ENCODE measurements at regions not wholly inside any gene's neighbourhood (a gene's known extent, or its start where the extent isn't known, plus 50 kb on each side); places are given as distances from the start of the nearest gene placed in this dataset.

DNA sequence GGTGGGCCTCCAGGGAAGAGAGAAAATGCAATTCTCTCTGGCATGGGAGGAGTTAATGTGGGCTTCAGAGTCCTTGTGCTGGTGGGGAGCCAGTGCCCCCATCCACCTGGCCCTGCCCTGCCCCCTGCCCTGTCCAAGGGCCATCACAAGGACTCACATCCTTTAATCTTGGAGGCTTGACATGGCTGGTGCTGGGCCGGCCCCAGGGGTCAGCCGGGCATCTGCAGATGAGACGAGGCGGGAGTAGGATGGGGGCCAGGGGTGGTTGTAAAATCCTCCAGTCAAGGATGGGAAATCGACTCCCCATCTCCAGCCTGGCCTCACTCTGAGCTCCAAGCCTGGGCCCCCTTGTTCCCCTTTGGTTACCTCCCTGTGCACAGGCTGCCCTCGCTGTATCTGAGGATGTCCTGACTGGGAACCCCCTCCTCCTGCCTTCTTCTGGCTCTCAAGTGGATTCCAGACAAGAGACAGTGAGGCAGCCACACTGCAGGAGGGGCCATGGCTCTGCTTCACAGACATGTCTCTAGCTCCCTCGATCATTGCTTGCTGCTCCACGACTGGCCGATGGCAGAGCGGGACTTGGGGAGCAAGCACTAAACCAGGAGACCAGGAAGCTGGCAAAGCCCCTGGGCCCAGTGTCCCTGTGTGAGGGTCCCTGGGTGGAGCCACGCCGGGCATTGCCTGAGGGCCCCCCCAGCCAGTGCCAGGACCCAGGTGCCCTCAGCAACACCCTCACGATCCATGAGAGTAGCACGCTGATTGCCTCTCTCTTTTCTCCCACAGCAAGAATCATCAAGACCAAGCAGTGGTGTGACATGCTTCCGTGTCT is 1120.5 kb downstream of the BRD1 start:
- DNase-seq (ENCODE audit: low read depth) = no peak

DNA sequence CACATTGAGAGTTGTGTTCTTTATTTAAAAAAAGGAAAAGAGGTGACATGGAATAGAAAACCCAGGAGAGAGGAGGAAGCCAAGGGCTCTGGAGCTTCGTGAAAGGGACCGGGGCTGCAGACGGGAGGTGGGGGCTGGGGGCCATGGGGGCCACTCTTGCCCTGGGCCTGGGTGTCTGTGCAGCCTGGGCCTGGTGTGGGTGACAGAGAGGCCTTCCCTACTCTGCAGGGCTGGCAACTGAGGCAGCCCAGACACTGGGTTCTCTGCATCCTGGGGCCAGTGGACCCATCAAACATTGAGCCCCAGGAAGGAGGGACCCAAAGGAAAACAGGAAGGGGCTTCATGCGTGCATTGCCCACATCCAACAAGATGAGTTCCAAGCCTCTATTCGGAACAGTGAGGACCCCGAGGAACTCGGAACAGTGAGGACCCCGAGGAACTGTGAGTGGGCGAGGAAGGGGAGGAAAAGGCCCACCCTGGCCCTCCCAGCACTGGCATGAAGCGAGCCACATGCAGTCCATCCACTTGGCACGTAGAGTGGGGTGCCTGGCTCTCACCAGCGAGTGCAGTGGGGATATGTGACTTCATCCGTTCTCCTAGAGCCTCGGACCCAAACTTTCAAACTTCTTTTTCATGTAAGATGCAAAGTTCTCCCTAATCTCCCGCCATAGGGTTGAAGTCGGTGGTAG is 1121.6 kb downstream of the BRD1 start:
- DNase-seq (ENCODE audit: low read depth) = no peak

DNA sequence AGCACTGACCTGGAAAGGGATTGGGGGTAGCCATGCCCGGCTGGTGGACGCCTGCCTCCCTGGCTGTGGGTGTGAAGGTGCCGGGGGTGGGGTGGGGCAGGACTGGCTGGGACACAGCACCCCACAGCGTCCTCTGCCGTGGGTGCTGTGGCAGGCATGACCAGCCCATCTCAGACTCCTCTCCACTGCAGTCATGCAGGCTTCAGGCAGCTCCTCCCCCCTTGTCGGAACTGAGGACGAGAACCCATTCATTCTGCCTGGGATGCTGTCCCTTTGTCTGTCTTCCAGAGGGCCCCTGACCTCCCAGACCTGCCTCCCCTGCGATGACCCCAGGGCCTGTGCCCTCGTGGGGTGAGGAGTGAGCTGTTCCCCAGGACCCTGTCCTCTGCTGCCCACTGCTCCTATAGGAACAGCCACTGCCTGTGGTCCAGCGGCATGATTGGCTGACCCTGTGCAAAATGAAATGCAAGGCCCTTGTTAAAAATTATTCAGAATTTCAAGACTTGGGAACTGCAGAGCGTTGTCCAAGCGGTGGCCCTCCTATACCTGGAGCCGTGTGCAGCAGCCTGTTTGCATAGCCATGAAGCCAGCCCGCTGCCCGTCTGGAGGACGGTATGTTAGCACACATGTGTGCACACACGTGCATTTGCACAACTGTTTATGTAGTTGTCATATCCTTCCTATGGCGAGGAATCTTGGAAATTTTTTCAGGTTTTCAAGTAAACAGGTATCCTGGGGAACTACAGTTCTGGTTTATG is 1122.3 kb downstream of the BRD1 start:
- no peak for DNase-seq (ENCODE audit: low read depth)

DNA sequence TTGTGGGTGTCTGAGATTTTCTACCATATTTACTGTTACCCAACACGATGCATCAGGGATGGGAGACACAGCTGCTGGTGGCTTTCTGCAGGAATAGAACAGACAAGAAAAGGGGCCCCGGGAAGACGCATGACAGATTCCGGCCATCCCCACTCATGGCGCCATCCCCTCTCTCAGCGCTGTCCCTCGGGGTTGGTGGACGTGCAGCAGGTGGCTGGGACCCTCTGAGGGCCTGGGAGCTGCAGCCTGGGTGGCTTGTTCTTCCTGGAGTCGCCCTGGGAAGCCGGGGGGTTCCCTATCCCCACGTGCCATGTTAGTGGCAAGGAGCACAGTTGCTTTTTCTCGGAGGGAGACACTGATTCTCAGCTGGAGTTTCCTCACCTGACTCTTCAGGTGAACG is 1123.3 kb downstream of the BRD1 start:
- no peak for DNase-seq (ENCODE audit: low read depth)

DNA sequence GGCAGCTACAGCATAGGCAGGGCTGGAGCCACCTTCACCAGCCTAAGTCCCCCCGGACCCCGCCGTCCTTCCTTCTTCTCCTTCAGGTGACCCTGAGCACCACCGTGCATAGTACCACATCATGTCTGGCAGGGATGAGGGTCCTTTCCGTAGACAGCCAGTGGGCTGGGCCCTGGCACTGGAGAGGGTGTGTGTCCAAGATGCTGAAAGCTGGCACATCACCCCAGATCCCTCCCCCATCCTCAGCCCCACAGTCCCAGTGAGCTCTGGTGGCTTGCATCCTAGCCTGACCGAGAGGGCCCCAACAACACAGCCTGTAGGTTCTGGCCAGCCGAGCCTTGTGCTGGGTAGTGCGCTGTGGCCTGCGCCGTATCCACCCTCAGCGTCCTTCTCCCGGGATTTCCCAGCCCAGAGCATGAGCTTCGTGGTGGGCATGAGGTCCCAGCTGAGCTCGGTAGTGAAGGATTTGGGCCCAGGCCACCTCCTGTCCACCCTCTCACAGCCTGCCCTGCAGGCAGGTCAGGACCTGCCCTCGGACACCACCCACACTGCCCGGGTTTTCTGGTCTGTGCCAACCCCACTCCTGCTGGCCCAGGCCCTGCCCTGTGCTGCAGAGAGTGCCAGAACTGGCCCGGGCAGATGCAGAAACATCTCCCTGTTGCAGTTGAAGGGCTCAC is 1124.3 kb downstream of the BRD1 start:
- no peak for DNase-seq (ENCODE audit: low read depth)

DNA sequence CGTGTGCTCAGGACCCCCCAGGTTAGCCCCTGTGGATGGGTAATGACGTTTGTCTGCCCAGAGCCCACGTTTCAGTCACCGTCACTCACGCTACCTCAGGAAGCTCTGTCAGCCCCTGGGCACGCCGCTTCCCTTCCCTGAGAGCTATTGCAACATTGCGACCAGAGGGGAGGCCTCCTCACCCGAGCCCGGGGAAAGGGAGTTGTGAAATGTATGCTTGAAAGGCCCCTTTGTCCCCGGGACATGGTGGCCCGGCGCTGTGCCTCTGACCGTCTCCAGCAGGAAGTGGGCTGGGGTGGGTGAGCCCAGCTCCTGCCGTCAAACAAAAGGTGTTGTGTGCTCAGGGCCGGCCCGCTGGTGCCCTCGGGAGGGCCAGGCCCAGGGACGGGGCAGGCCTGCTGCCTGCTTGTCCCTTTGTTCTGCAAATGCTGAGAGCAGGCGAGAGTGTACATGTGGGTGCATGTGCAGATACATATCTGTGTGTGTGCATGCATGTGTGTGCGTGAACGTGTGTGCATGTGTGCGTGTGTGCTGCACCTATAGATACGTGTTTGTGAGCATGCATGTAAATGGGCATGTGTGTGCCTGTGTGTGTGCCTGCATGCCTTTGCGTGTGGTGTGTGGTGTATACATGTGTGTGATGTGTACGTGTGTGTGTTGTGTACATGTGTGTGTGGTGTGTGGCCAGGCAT is 1125.0 kb downstream of the BRD1 start:
- no peak for DNase-seq (ENCODE audit: low read depth)

DNA sequence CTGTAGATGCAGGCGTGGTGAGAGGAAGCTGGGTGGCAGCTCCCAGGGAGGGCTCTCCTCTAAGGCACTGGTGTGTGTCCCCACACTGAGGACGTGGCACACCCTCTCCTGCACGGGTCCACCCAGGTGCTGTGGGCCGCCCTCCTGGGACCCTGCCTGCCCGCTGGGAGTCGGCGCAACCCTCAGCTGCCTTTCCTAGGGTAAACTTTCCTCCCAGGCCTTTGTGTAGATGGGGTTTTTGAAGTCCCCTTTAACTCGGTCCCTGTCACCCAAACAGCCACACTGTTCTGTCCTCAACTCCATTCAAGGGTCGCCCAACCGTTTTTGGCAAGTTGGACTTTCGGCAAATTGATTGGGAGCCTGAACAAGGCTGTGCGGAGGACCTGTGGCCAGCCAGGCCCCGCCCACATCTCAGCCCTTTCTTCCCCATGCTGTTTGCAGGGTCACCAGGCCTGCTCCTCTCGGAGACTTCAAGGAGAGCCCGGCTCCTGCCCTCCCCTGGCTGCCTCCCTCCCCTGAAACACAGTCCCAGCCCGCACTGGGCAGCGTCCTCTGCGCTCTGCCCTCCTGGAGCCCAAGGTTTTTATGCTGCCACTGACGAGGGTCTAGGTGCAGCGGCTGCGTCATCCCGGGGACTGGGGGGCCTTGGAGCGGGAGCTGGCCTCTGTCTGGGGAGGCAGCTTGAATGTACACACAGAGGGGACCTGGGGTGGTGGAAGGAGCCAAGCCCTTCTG is 1126.2 kb downstream of the BRD1 start:
- no peak for DNase-seq (ENCODE audit: low read depth)

DNA sequence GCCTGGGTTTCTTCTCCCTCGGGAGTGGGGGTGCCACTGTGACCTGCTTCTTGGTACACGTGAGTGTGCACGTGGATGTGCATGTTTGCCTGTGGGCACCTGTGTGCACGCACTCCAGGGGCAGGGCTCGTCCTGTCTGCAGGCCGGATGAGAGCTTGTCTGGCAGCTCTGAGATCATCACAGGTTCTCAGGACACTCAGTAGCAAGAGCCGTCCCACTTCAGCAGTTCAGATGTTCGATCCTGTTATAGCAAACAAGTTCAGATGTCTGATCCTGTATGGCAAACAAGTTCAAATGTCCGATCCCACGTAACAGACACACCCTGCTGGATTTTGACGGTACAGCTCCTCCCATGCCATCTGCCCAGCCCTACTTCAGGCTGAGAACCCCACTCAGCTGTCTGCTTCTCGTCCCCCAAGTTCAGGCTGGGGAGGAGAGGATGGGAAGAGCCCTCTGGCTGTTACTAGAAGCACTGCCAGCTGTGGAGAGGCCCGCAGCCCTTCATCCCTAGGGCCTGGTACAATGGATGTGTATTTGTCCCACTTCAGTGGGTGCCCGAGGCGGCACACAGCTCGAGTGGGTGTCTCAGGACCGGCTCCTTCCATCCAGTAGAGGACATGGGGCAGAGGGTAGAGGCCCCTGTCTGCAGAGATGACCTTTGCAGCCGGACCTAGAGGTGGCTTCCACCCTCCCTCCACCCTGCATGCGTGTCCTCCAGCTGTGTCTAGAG is 1126.9 kb downstream of the BRD1 start:
- no peak for DNase-seq (ENCODE audit: low read depth)

DNA sequence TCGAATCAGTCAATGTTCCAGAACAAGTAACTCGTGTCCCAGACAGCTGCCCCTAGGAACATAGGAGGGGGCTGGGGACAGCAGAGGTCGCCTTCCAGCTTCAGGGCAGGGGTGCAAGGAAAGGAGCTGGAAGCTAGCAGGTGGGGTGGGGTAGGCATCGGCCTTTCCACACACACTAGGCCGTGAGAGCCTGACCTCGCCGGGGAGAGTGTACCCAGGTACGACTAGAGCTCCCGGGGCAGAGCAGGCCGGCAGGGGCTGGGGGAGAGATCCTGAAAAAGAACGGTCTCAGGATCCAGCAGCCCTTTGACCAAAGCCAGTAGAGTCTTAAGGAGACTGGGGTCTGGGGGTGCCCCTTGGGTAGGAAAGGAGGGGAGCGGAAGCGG is 1127.5 kb downstream of the BRD1 start:
- DNase-seq (ENCODE audit: low read depth) = no peak

DNA sequence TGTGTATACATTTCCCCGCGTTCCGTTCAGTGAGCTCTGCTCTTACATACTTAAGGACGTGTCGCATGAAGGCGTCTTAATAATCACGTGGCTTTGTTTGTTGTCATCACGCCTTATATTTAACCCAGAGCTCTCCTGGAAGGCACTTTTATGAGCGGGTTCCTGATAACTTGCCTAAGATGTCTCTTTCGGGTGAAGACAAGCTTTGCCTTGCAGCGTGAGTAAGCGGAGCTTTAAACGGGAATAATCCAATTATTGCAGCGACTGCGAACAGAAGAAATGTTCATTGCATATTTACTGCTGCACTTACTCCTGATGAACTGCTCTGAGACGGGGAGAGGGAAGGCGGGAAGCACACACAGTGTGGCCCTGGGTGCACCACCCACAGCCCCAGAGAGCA is 1128.2 kb downstream of the BRD1 start:
- no peak for DNase-seq (ENCODE audit: low read depth)

DNA sequence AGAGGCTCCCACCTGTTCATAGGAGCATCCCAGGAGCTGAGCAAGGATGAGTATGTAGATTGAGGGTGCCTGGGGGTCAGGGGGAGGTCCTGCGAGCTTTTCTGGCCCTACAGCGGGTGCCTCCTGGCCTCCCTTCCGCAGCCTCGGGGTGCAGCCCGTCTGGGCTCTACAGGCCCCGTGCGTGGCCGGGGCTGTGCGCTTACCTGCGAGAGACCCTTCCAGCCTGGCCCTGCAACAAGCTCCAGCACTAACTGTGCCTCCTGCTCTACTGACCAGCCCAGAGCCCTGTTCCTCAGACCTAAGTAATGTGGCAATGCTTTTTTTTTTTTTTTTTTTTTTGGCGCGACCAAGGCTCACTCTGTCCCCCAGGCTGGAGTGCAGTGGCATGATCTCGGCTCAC is 1129.1 kb downstream of the BRD1 start:
- DNase-seq (ENCODE audit: low read depth) = no peak

DNA sequence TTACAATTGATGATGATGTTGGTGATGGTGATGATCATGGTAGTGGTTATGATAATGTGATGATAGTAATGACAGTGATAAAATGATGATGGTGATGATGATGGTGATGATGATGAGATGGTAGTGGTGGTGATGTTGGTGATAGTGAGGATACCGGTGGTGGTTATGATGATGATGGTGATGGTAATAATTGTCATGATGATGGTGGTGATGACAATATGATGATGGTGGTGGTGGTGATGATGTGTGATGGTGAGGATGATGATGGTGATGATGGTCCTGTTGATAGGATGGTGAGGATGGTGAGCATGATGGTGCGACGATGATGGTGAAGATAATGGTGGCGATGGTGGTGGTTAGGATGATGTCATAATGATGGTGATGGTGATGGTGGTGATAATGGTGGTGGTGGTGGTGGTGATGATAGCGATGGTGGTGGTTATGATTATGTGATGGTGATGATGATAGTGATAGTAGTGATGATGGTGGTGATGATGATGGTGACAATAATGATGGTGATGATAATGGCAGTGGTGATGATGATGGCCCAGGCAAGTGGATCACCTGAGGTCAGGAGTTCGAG is 1129.9 kb downstream of the BRD1 start:
- no peak for DNase-seq (ENCODE audit: low read depth)

DNA sequence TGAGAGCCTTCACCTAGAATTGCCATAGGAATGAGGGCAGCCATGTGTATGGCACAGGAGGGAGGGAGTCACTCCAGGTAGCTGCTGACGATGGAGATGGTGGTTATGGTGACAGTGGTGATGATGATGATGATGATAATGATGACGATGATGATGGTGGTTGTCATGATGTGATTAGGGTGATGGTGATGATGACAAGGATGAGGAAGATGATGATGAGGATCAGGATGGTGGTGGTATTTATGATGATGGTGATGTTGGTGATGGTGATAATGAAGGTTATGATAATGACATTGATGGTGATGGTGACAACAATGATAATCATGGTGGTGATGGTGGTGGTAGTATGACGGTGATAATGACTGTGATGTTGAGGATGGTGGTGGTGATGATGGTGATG is 1130.5 kb downstream of the BRD1 start:
- DNase-seq (ENCODE audit: low read depth) = no peak

DNA sequence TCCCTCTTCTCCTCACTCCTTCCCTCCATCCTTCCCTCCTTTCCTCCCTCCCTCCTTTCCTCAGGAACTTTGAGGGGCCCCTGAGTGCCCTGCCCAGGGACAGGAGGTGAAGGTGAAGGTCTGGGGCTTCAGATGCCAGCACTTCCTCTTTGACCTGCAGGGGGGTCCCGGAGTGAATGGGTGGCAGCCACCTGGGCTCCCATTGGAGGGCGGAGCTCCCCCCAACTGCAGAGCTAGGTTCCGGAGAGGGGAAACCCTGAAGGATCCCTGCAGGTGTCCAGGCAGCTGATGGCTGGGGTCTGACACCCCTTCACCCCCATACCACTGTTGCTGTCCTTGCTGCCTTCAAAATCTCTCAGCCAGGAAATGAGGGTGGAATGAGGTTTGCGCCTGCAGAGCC is 1131.3 kb downstream of the BRD1 start:
- no peak for DNase-seq (ENCODE audit: low read depth)

DNA sequence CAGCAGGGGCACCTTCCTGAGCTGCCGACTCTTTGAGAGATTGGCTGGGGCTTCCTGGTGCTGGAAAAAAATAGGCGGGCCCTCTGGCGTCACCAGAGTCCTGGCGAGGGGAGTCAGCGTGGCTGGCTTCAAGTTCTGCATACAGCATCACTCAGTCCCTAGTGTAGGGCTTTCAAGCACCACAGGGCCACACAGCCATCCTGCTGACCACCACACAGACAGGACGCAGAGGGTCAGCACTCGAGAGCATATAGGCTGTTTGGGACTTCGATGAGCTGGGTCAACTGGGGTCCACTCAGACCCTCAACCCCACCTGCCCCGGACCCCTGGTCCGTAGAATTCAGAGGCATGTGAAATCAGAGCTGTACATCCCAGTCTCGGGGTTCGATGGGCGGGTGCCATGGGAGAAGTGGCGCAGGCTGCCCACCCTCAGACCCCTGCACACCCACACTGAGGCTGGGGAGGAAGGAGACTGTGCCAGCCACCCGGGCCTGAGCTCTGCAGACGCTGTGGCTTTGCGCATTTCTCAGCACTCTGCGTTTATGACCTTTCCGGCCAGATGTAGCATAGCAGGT is 1131.9 kb downstream of the BRD1 start:
- DNase-seq (ENCODE audit: low read depth) = no peak

DNA sequence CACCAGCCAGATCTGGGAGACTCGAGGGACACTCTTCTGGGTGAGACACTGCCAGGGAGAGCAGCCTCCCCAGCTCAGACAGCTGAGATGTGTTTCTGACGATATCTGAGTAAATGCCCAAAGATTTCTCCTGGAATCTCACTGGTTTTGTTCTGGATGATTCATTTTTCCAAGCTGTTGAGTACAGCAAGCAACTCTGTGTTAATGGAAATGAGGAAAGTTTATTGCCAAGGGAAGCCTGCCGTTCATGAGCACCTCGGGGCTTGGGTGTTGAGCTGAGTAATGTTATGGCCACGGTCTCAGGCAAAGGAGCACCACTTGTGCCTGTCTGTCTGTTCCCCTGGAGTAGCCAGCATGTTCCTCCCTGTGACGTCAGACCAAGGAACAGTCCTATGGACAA is 1132.4 kb downstream of the BRD1 start:
- DNase-seq (ENCODE audit: low read depth) = peak; percentile 60

DNA sequence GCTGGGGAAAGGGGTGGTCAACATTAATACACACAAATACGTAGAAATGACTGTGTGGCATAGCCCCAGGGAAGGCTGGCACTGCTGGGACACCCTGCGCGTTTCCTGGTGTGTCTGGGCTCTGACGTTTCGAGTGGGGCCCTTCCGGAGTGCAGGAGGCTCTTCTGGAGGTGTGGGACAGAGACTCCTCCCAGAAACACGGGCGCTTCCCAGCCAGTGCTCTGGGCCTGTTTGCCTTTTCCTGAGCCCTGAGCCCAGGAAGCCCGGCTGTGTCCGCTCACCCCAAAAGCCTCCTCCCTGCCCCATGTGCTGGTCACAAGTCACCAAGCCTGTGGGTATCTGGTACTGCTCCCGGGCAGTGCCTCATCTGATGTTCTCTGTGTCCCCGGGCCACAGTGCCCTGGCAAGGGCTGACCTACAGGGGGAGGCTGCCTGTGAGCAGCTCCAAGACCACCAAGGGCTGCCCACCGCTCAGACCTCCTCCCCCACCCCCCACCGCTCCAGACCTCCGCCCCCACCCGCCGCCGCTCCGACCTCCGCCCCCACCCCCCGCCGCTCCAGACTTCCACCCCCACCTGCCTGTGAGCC is 1133.3 kb downstream of the BRD1 start:
- DNase-seq (ENCODE audit: low read depth) = no peak

DNA sequence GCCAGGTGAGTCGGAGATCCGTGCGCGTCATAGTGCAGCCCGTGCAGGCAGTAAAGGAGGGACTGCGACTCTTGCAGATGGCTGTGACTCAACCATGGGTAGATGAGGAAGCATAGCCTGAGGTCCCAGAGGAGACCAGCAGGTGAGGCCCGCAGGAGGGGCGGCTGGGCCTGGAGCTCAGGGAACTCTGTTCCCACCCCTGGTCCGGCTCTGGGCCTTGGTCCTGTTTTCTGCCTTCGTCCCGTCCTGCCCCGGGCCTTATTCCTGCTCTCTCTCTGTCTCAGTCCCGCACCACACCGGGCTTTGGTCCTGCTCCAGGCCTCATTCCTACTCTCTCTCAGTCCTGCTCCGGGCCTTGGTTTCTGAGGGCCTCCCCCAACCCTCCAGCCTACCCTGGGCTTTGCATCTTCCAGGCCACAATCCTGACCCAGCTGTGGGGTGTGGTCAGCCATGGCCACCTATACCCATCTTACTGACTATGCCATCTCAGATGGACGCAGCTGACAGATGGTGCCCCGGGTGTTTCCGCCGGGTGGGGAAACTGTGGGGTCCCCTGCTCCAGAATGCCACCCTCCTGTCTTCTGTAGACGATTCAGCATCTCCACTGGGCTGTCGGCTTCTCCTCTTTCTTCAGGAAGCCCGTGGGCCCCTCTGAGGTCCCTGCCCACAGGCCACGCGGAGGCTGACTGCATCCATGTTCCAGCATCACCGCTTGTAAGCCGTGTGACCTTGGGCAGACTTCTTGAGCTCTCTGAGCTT is 1134.1 kb downstream of the BRD1 start:
- DNase-seq (ENCODE audit: low read depth) = no peak

All from GM04503 (cell line).